ENCODE measurements at regions not wholly inside any gene's neighbourhood (a gene's known extent, or its start where the extent isn't known, plus 50 kb on each side); places are given as distances from the start of the nearest gene placed in this dataset.

- Histone ChIP-seq H3K36me3 (ENCODE audit: insufficient read depth, low read length) (no peaks in the 10 kb centered on the region), H4K20me1 (ENCODE audit: insufficient read depth) (no peaks in the 10 kb centered on the region), H3K27me3 (ENCODE audit: insufficient read depth, low read depth, low read length) (no peaks in the 10 kb centered on the region), H3K27ac (ENCODE audit: low read length) (no peak overlapping the region), H3K9me2 (ENCODE audit: insufficient read depth, low read length) (no peaks in the 10 kb centered on the region), H3K9me3 (ENCODE audit: low read length) (no peaks in the 10 kb centered on the region), H3K4me2 (ENCODE audit: low read length) (no peak overlapping the region), H3K79me2 (replicated peaks; ENCODE audit: insufficient read depth, low read length) (no peaks in the 10 kb centered on the region), H3K4me3 (ENCODE audit: low read length) (no peak overlapping the region), H2AFZ (ENCODE audit: low read depth, low read length) (no peak overlapping the region), H3F3A (ENCODE audit: insufficient read depth, low read length, poor library complexity, severe bottlenecking) (no peaks in the 10 kb centered on the region), H3K9ac (ENCODE audit: low read length) (no peak overlapping the region)
- TF ChIP-seq MXI1 (conservative IDR thresholded peaks at IDR 0.05; ENCODE audit: poor library complexity, severe bottlenecking) (no peak), REST (IDR thresholded peaks at IDR 0.05; ENCODE audit: borderline replicate concordance) (no peak), TAF1 (IDR thresholded peaks at IDR 0.05; ENCODE audit: low read depth) (no peak), POLR2AphosphoS5 (IDR thresholded peaks at IDR 0.05) (no peak), EP300 (conservative IDR thresholded peaks at IDR 0.05; ENCODE audit: poor library complexity, severe bottlenecking) (no peak), RAD21 (conservative IDR thresholded peaks at IDR 0.05) (no peak), EZH2 (IDR thresholded peaks at IDR 0.05; ENCODE audit: borderline replicate concordance, insufficient read depth, low read length, poor library complexity, severe bottlenecking) (no peak), CTCF (IDR thresholded peaks at IDR 0.05; ENCODE audit: poor library complexity, severe bottlenecking) (no peak), SMC3 (conservative IDR thresholded peaks at IDR 0.05; ENCODE audit: poor library complexity) (no peak)
These were observed 354.5 kb downstream of the WDR11 start for GRCh38 chr10:121205625-121206024.

- Histone ChIP-seq H3K4me3 (ENCODE audit: low read length) (no peak overlapping the region), H3K4me2 (ENCODE audit: low read length) (no peak overlapping the region), H3F3A (ENCODE audit: insufficient read depth, low read length, poor library complexity, severe bottlenecking) (no peaks in the 10 kb centered on the region), H3K36me3 (ENCODE audit: insufficient read depth, low read length) (no peaks in the 10 kb centered on the region), H3K27me3 (ENCODE audit: insufficient read depth, low read depth, low read length) (no peaks in the 10 kb centered on the region), H3K27ac (ENCODE audit: low read length) (no peak overlapping the region), H3K79me2 (replicated peaks; ENCODE audit: insufficient read depth, low read length) (no peaks in the 10 kb centered on the region), H3K9me3 (ENCODE audit: low read length) (no peaks in the 10 kb centered on the region), H2AFZ (ENCODE audit: low read depth, low read length) (no peak overlapping the region), H4K20me1 (ENCODE audit: insufficient read depth) (no peaks in the 10 kb centered on the region), H3K9me2 (ENCODE audit: insufficient read depth, low read length) (no peaks in the 10 kb centered on the region), H3K9ac (ENCODE audit: low read length) (no peak overlapping the region)
- TF ChIP-seq REST (IDR thresholded peaks at IDR 0.05; ENCODE audit: borderline replicate concordance) (no peak), RAD21 (conservative IDR thresholded peaks at IDR 0.05) (no peak), MXI1 (conservative IDR thresholded peaks at IDR 0.05; ENCODE audit: poor library complexity, severe bottlenecking) (no peak), EZH2 (IDR thresholded peaks at IDR 0.05; ENCODE audit: borderline replicate concordance, insufficient read depth, low read length, poor library complexity, severe bottlenecking) (no peak), EP300 (conservative IDR thresholded peaks at IDR 0.05; ENCODE audit: poor library complexity, severe bottlenecking) (no peak), CTCF (IDR thresholded peaks at IDR 0.05; ENCODE audit: poor library complexity, severe bottlenecking) (no peak), TAF1 (IDR thresholded peaks at IDR 0.05; ENCODE audit: low read depth) (no peak), SMC3 (conservative IDR thresholded peaks at IDR 0.05; ENCODE audit: poor library complexity) (no peak), POLR2AphosphoS5 (IDR thresholded peaks at IDR 0.05) (no peak)
These were observed 360.3 kb downstream of the WDR11 start for GRCh38 chr10:121211446-121211845.
